Astrocyte (in vitro differentiated cells and primary cell): ENCODE measurements at regions not wholly inside any gene's neighbourhood (a gene's known extent, or its start where the extent isn't known, plus 50 kb on each side); places are given as distances from the start of the nearest gene placed in this dataset.
A peak's percentile ranks its signal among the peaks of the same experiment; 100 is the strongest.

Source experiments
- DNase-seq: peaks from one replicate; pipeline ENCODE4 v3.0.0-alpha.2; 2010; ENCODE audit warnings: low read depth
- FAIRE-seq: peaks from 2 replicates; lab custom pipeline; 2011; peaks lifted over from hg19 to GRCh38; lab: Jason Lieb, UNC
- H2AFZ ChIP-seq: 2 replicates; pipeline ENCODE4 v1.6.0; 2012; ENCODE audit warnings: low read depth, low read length, inconsistent platforms
- H3K27ac ChIP-seq: 2 replicates; pipeline ENCODE4 v1.5.1; 2011; ENCODE audit warnings: low read depth, low read length, inconsistent platforms
- H3K27me3 ChIP-seq: 2 replicates; pipeline ENCODE4 v1.6.0; 2011; ENCODE audit warnings: low read length, inconsistent platforms; ENCODE audit not compliant: insufficient read depth
- H3K36me3 ChIP-seq: 2 replicates; pipeline ENCODE4 v1.5.1; 2011; ENCODE audit warnings: low read length, inconsistent platforms; ENCODE audit not compliant: insufficient read depth
- H3K4me1 ChIP-seq: 2 replicates; pipeline ENCODE4 v1.5.1; 2011; ENCODE audit warnings: low read length, inconsistent platforms; ENCODE audit not compliant: insufficient read depth
- H3K4me2 ChIP-seq: 2 replicates; pipeline ENCODE4 v1.6.0; 2012; ENCODE audit warnings: low read length, inconsistent platforms
- H3K4me3 ChIP-seq: 2 replicates; pipeline ENCODE4 v1.5.1; 2011; ENCODE audit warnings: low read depth, mild to moderate bottlenecking, low read length, inconsistent platforms; ENCODE audit not compliant: insufficient read depth
- H3K79me2 ChIP-seq: 2 replicates; pipeline ENCODE4 v1.6.0; 2012; ENCODE audit warnings: mild to moderate bottlenecking, low read length, inconsistent platforms; ENCODE audit not compliant: insufficient read depth
- H3K9ac ChIP-seq: 2 replicates; pipeline ENCODE4 v1.6.0; 2012; ENCODE audit warnings: mild to moderate bottlenecking, low read length, inconsistent platforms
- H3K9me3 ChIP-seq: 2 replicates; pipeline ENCODE4 v1.5.1; 2012; ENCODE audit warnings: low read depth, mild to moderate bottlenecking, low read length, inconsistent platforms; ENCODE audit not compliant: insufficient read depth
- H4K20me1 ChIP-seq: 2 replicates; pipeline ENCODE4 v1.6.0; 2012; ENCODE audit warnings: low read length, inconsistent platforms; ENCODE audit not compliant: insufficient read depth
- H3K27ac Mint-ChIP-seq: one replicate; pipeline ENCODE4 v1.8.0; 2021; ENCODE audit warnings: mild to moderate bottlenecking, mixed read lengths; ENCODE audit not compliant: unreplicated experiment
- H3K27me3 Mint-ChIP-seq: one replicate; pipeline ENCODE4 v1.8.0; 2021; ENCODE audit warnings: low read depth, mixed read lengths; ENCODE audit not compliant: unreplicated experiment
- H3K36me3 Mint-ChIP-seq: one replicate; pipeline ENCODE4 v1.8.0; 2021; ENCODE audit warnings: low read depth, mixed read lengths; ENCODE audit not compliant: unreplicated experiment
- H3K4me1 Mint-ChIP-seq: one replicate; pipeline ENCODE4 v1.8.0; 2021; ENCODE audit warnings: low read depth, mixed read lengths; ENCODE audit not compliant: unreplicated experiment
- H3K4me3 Mint-ChIP-seq: one replicate; pipeline ENCODE4 v1.8.0; 2021; ENCODE audit warnings: mild to moderate bottlenecking, moderate library complexity, mixed read lengths; ENCODE audit not compliant: unreplicated experiment
- H3K9me3 Mint-ChIP-seq: one replicate; pipeline ENCODE4 v1.8.0; 2021; ENCODE audit warnings: mild to moderate bottlenecking, mixed read lengths; ENCODE audit not compliant: unreplicated experiment
- CTCF ChIP-seq: IDR thresholded peaks from 2 replicates; pipeline ENCODE4 v1.5.1; 2011; ENCODE audit warnings: low read depth, mild to moderate bottlenecking, inconsistent platforms, low read length, moderate library complexity; ENCODE audit not compliant: insufficient read depth
- EZH2 ChIP-seq: IDR thresholded peaks from 2 replicates; pipeline ENCODE4 v1.6.1; 2012; ENCODE audit warnings: mild to moderate bottlenecking, low read length, inconsistent platforms; ENCODE audit not compliant: insufficient read depth

GRCh38 chr3:25021816-25022215, 406.2 kb upstream of the RARB start:
- Histone ChIP-seq H3K36me3 (no peaks in the 10 kb centered on the region), H3K4me2 (no peak overlapping the region), H2AFZ (no peak overlapping the region), H3K4me1 (no peaks in the 10 kb centered on the region), H3K27ac (no peak overlapping the region), H3K9me3 (no peaks in the 10 kb centered on the region), H4K20me1 (no peaks in the 10 kb centered on the region), H3K79me2 (no peaks in the 10 kb centered on the region), H3K4me3 (no peak overlapping the region), H3K9ac (no peak overlapping the region), H3K27me3 (no peaks in the 10 kb centered on the region)
- Mint-ChIP-seq H3K4me1 (peaks cover 4% of the 10 kb centered on the region), H3K36me3 (no peaks in the 10 kb centered on the region), H3K27ac (no peak overlapping the region), H3K4me3 (no peak overlapping the region), H3K27me3 (no peaks in the 10 kb centered on the region), H3K9me3 (peaks cover 1% of the 10 kb centered on the region)
- peak; percentile 42 for DNase-seq
- no peak for FAIRE-seq
- TF ChIP-seq EZH2 (no peak), CTCF (peak; percentile 56)

- FAIRE-seq: no peak
Measured at GRCh38 chr3:25023876-25024275, 404.2 kb upstream of the RARB start.

More at GRCh38 chr3:25023876-25024275, 404.2 kb upstream of the RARB start:
- H3K4me1 ChIP-seq: no peaks in the 10 kb centered on the region
- no peaks in the 10 kb centered on the region for H4K20me1 ChIP-seq
- Mint-ChIP-seq H3K27me3 (peaks cover 2% of the 10 kb centered on the region), H3K4me1 (peaks cover 4% of the 10 kb centered on the region), H3K9me3 (peaks cover 1% of the 10 kb centered on the region), H3K4me3 (no peak overlapping the region), H3K36me3 (no peaks in the 10 kb centered on the region), H3K27ac (no peak overlapping the region)
- H3K4me2 ChIP-seq: no peak overlapping the region
- no peaks in the 10 kb centered on the region for H3K79me2 ChIP-seq
- no peak overlapping the region for H2AFZ ChIP-seq
- H3K27me3 ChIP-seq: no peaks in the 10 kb centered on the region
- no peak for DNase-seq
- H3K27ac ChIP-seq: no peak overlapping the region
- H3K9ac ChIP-seq: no peak overlapping the region
- no peaks in the 10 kb centered on the region for H3K9me3 ChIP-seq
- no peaks in the 10 kb centered on the region for H3K36me3 ChIP-seq
- no peak overlapping the region for H3K4me3 ChIP-seq
- TF ChIP-seq CTCF (no peak), EZH2 (no peak)
